ENCODE measurements at regions not wholly inside any gene's neighbourhood (a gene's known extent, or its start where the extent isn't known, plus 50 kb on each side); places are given as distances from the start of the nearest gene placed in this dataset.

- no peak overlapping the region for H3K27ac ChIP-seq
- no peak for TF ChIP-seq CTCF (conservative IDR thresholded peaks at IDR 0.05)
- no peak for TF ChIP-seq ZFX (IDR thresholded peaks at IDR 0.05)
These were observed 97.1 kb upstream of the IFNE start for GRCh38 chr9:21579247-21579671.

GRCh38 chr9:21579743-21580142 is 97.6 kb upstream of the IFNE start:
- no peak for TF ChIP-seq CTCF (conservative IDR thresholded peaks at IDR 0.05)
- no peak for TF ChIP-seq ZFX (IDR thresholded peaks at IDR 0.05)
- no peak overlapping the region for H3K27ac ChIP-seq

- no peak overlapping the region for H3K27ac ChIP-seq
- TF ChIP-seq ZFX (IDR thresholded peaks at IDR 0.05) (no peak), CTCF (conservative IDR thresholded peaks at IDR 0.05) (no peak)
These were observed 98.7 kb upstream of the IFNE start for GRCh38 chr9:21580636-21581378.

GRCh38 chr9:21583628-21584377 is 101.7 kb upstream of the IFNE start:
- no peak for TF ChIP-seq ZFX (IDR thresholded peaks at IDR 0.05)
- TF ChIP-seq CTCF (conservative IDR thresholded peaks at IDR 0.05): no peak
- H3K27ac ChIP-seq: no peak overlapping the region

GRCh38 chr9:21584890-21585289 is 102.8 kb upstream of the IFNE start:
- TF ChIP-seq CTCF (conservative IDR thresholded peaks at IDR 0.05): no peak
- TF ChIP-seq ZFX (IDR thresholded peaks at IDR 0.05): no peak
- H3K27ac ChIP-seq: no peak overlapping the region

GRCh38 chr9:21585756-21586752 is 103.9 kb upstream of the IFNE start:
- no peak overlapping the region for H3K27ac ChIP-seq
- TF ChIP-seq ZFX (IDR thresholded peaks at IDR 0.05): no peak
- 0 out of 2 replicates have a peak, but pooled peaks have one; percentile 10 for TF ChIP-seq CTCF (conservative IDR thresholded peaks at IDR 0.05)
